Osteocyte (in vitro differentiated cells): ENCODE measurements at regions not wholly inside any gene's neighbourhood (a gene's known extent, or its start where the extent isn't known, plus 50 kb on each side); places are given as distances from the start of the nearest gene placed in this dataset.

Source experiments
- DNase-seq: peaks from one replicate; pipeline ENCODE4 v3.0.0; 2021; ENCODE audit warnings: mixed read lengths; ENCODE audit not compliant: unreplicated experiment; ENCODE audit errors: extremely low spot score
- H3K27ac Mint-ChIP-seq: one replicate; pipeline ENCODE4 v1.8.0; 2021; ENCODE audit warnings: mild to moderate bottlenecking, mixed read lengths; ENCODE audit not compliant: unreplicated experiment
- H3K27me3 Mint-ChIP-seq: one replicate; pipeline ENCODE4 v1.8.0; 2021; ENCODE audit warnings: mixed read lengths; ENCODE audit not compliant: unreplicated experiment
- H3K36me3 Mint-ChIP-seq: one replicate; pipeline ENCODE4 v1.8.0; 2021; ENCODE audit warnings: mixed read lengths; ENCODE audit not compliant: unreplicated experiment
- H3K4me1 Mint-ChIP-seq: one replicate; pipeline ENCODE4 v1.8.0; 2021; ENCODE audit warnings: mixed read lengths; ENCODE audit not compliant: unreplicated experiment
- H3K4me3 Mint-ChIP-seq: one replicate; pipeline ENCODE4 v1.8.0; 2021; ENCODE audit warnings: mild to moderate bottlenecking, moderate library complexity, mixed read lengths; ENCODE audit not compliant: unreplicated experiment
- H3K9me3 Mint-ChIP-seq: one replicate; pipeline ENCODE4 v1.8.0; 2021; ENCODE audit warnings: mixed read lengths; ENCODE audit not compliant: unreplicated experiment
- CTCF ChIP-seq: fragments of 200-600 bp; sonication (generic); IDR thresholded peaks from 2 replicates; pipeline ENCODE4 v1.5.0; 2021; ENCODE audit warnings: antibody characterized with exemption, mild to moderate bottlenecking, moderate library complexity

GRCh38 chr16:65386672-65387071, 264.8 kb upstream of the CDH11 start:
- no peak for TF ChIP-seq CTCF
- Mint-ChIP-seq H3K27me3 (no peaks in the 10 kb centered on the region), H3K36me3 (peaks cover 6% of the 10 kb centered on the region), H3K4me3 (no peak overlapping the region), H3K4me1 (peaks cover 33% of the 10 kb centered on the region), H3K9me3 (peaks cover 26% of the 10 kb centered on the region), H3K27ac (peak overlapping the region; percentile 74)
- DNase-seq, result no peak

DNA sequence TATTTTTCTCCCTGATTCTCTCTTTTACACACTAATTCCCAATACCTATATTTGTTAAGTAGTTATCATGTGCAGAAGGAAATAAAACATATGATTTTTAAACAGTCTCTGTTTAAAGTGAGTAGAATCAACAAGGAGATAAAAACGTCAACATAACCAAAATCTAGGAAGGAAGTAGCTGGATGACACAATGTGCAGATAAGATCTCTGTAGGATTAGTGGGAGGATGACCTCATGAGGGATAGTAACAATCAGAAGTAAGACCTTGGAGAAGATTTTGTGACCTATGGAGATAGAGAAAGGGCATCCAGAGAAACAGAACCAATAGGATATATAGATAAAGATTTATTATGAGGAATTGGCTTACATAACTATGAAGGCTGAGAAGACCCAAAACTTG, 262.6 kb upstream of the CDH11 start:
- peaks cover 6% of the 10 kb centered on the region for H3K36me3 Mint-ChIP-seq
- no peak overlapping the region for H3K27ac Mint-ChIP-seq
- no peak for DNase-seq
- no peak overlapping the region for H3K4me3 Mint-ChIP-seq
- no peaks in the 10 kb centered on the region for H3K27me3 Mint-ChIP-seq
- H3K9me3 Mint-ChIP-seq, result peaks cover 22% of the 10 kb centered on the region
- H3K4me1 Mint-ChIP-seq, result peaks cover 32% of the 10 kb centered on the region
- no peak for TF ChIP-seq CTCF

DNA sequence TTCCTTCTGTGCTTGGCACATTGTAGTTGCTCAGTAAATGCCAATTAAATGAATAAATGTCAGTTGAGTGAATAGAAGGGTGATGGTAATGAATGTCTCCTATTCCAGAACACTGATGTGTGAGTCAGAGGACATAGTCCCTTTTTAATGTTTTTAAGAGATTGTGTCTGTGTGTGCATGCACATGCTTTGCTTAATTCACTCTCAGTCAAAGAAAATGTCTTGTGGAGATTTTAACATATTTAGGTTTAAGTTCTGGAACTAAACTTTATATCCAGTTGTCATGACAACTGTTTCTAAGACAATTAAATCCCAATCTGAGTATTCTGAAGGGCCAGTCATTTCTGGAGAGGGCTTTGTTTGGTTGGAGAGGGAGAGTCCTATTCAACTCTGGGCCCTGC, 255.3 kb upstream of the CDH11 start:
- Mint-ChIP-seq H3K27me3 (no peaks in the 10 kb centered on the region), H3K36me3 (no peaks in the 10 kb centered on the region), H3K4me1 (peaks cover 4% of the 10 kb centered on the region), H3K4me3 (no peak overlapping the region), H3K9me3 (no peaks in the 10 kb centered on the region), H3K27ac (no peak overlapping the region)
- TF ChIP-seq CTCF, result no peak
- DNase-seq, result no peak

DNA sequence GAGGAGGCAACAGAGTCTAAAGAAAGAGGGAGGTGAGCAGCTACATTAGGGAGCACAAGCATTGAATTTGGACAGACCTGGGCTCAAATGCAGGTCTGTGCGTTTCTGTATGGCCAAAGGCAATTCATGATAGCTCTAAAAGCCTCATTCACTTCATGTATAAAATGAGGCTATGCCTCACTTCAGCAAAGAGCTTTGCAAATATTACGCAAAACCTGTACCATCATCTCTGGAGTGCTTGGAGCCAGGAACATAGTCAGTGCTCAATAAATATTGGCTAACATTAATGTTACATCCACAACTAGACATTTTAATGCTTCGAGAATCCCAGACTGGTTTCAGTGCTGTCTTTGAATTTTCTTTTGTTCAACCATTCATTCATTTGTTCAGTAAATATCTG, 254.7 kb upstream of the CDH11 start:
- peaks cover 4% of the 10 kb centered on the region for H3K4me1 Mint-ChIP-seq
- H3K36me3 Mint-ChIP-seq, result no peaks in the 10 kb centered on the region
- no peaks in the 10 kb centered on the region for H3K27me3 Mint-ChIP-seq
- H3K4me3 Mint-ChIP-seq, result no peak overlapping the region
- DNase-seq, result no peak
- no peak overlapping the region for H3K27ac Mint-ChIP-seq
- no peak for TF ChIP-seq CTCF
- H3K9me3 Mint-ChIP-seq, result no peaks in the 10 kb centered on the region

DNA sequence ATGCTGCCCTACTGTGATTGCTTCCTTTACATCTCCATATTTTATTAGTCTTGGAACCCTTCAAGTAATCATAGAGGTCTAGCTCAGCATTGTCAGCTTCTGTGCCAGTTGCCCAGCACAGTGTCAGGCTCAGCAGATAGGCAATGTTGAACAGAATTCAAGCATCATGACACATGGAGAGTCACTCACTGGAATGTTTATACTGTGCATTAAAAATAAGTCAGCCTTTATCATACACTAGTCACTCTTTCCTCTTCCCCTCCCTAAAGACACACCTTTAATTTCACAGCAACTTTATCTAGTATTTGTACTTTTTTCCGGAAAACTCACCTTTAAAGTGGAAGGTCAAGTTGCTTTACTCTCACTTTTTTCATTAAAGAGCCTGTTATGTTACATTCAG, 253.8 kb upstream of the CDH11 start:
- DNase-seq, result no peak
- H3K4me3 Mint-ChIP-seq, result no peak overlapping the region

More for the DNA sequence above, 253.8 kb upstream of the CDH11 start:
- Mint-ChIP-seq H3K27me3 (no peaks in the 10 kb centered on the region), H3K4me1 (peaks cover 4% of the 10 kb centered on the region), H3K27ac (no peak overlapping the region), H3K36me3 (no peaks in the 10 kb centered on the region), H3K9me3 (no peaks in the 10 kb centered on the region)
- no peak for TF ChIP-seq CTCF
